Duodenal mucosa (tissue), 2 donors: ENCODE measurements at regions not wholly inside any gene's neighbourhood (a gene's known extent, or its start where the extent isn't known, plus 50 kb on each side); places are given as distances from the start of the nearest gene placed in this dataset.
"Not testable (repeated sequence)": the region's sequence is repeated elsewhere in the genome, so short reads cannot be mapped to it uniquely, and the experiment has no call there.

Source experiments
- H3K27ac ChIP-seq: one replicate; pipeline ENCODE4 v1.7.0; 2013; ENCODE audit warnings: low read depth, low read length
- H3K27me3 ChIP-seq, 2 donors: one replicate each; pipeline ENCODE4 v1.7.0; 2013; ENCODE audit warnings: low read length in 2 of 2, control low read depth in 1 of 2; ENCODE audit not compliant: insufficient read depth in 2 of 2, control insufficient read depth in 1 of 2
- H3K36me3 ChIP-seq, 2 donors: one replicate each; pipeline ENCODE4 v1.7.0; 2013; ENCODE audit warnings: low read length in 2 of 2, control low read depth in 1 of 2; ENCODE audit not compliant: insufficient read depth in 2 of 2, control insufficient read depth in 1 of 2
- H3K4me1 ChIP-seq, 2 donors: one replicate each; pipeline ENCODE4 v1.7.0; 2013; ENCODE audit warnings: low read length in 2 of 2, control low read depth in 1 of 2; ENCODE audit not compliant: insufficient read depth in 2 of 2, control insufficient read depth in 1 of 2
- H3K4me3 ChIP-seq, 2 donors: one replicate each; pipeline ENCODE4 v1.7.0; 2013; ENCODE audit warnings: low read length in 2 of 2, low read depth in 1 of 2
- H3K9ac ChIP-seq, 2 donors: one replicate each; pipeline ENCODE4 v1.7.0; 2013; ENCODE audit warnings: low read length in 2 of 2, low read depth in 1 of 2
- H3K9me3 ChIP-seq, 2 donors: one replicate each; pipeline ENCODE4 v1.7.0; 2013; ENCODE audit warnings: low read length in 2 of 2, control low read depth in 1 of 2; ENCODE audit not compliant: control insufficient read depth in 1 of 2

GRCh38 chr4:34289962-34290361 lies 1954.4 kb downstream of the ARAP2 start:
- H3K4me3 ChIP-seq = no peak overlapping the region
- peaks cover 0 to 2% of the 10 kb centered on the region in 2 donors for H3K9me3 ChIP-seq

DNA sequence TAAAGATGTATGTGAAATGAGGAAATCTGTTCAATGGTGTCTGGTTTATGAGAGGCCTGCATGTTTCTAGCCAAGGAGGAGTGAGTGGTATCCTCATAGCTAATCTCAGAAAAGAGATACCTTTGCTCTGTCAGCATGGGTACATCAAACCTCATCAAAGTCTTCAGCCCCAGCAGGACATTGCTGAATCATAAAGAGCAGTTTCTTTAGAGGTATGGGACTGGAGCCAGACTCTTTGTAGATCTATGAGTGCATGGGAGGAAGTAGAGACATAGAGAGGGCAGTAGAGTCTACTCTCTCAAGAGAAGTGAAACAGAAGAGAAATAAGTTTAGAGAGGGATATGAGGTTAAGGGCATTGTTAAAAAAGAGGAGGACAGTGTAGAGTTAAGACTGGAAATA lies 1950.9 kb downstream of the ARAP2 start:
- Histone ChIP-seq H3K4me1 (no peaks in the 10 kb centered on the region), H3K27me3 (no peaks in the 10 kb centered on the region), H3K27ac (no peak overlapping the region), H3K36me3 (no peaks in the 10 kb centered on the region), H3K9ac (no peak overlapping the region), H3K9me3 (peaks cover 0 to 2% of the 10 kb centered on the region in 2 donors), H3K4me3 (no peak overlapping the region)

More at GRCh38 chr4:34289962-34290361, 1954.4 kb downstream of the ARAP2 start:
- Histone ChIP-seq H3K4me1 (no peaks in the 10 kb centered on the region), H3K36me3 (no peaks in the 10 kb centered on the region), H3K27me3 (no peaks in the 10 kb centered on the region), H3K9ac (no peak overlapping the region), H3K27ac (no peak overlapping the region)

DNA sequence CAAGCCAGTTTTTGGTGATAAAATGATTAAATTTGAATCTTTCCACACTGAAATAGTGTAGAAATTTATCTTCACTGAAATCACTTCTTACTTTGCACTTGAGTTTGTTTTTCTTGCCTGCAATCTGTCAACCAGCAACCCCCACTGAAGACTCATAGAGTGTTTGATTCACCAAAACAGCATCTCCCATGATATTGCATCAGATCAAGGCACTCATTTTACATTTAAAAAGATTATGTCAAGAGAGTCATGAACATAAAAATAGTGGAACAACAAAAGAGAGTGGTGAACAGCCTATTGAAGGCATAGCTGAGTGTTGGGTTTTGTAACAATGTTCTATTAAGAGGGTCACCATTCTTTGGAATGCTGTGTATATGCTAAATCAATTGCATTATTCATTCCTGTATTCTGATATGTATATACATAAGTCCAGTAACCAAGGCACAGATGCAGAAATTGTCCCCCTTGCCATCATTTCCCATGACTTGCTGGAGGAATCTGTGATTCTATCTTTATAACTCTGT lies 1934.9 kb downstream of the ARAP2 start:
- no peak overlapping the region for H3K4me3 ChIP-seq
- H3K9me3 ChIP-seq = peaks cover 0 to 9% of the 10 kb centered on the region in 2 donors
- no peaks in the 10 kb centered on the region for H3K4me1 ChIP-seq
- H3K27me3 ChIP-seq = no peaks in the 10 kb centered on the region
- H3K36me3 ChIP-seq = no peaks in the 10 kb centered on the region
- no peak overlapping the region for H3K27ac ChIP-seq
- H3K9ac ChIP-seq = no peak overlapping the region

GRCh38 chr4:34318773-34319172 lies 1925.5 kb downstream of the ARAP2 start:
- no peak overlapping the region for H3K4me3 ChIP-seq
- H3K36me3 ChIP-seq = no peaks in the 10 kb centered on the region
- peaks cover 0 to 12% of the 10 kb centered on the region in 2 donors for H3K9me3 ChIP-seq
- no peaks in the 10 kb centered on the region for H3K27me3 ChIP-seq
- H3K4me1 ChIP-seq = no peaks in the 10 kb centered on the region
- H3K27ac ChIP-seq = no peak overlapping the region
- no peak overlapping the region for H3K9ac ChIP-seq

- peaks cover 5 to 8% of the 10 kb centered on the region in 2 donors for H3K9me3 ChIP-seq
- H3K27ac ChIP-seq = no peak overlapping the region
- H3K4me3 ChIP-seq = no peak overlapping the region
- H3K36me3 ChIP-seq = no peaks in the 10 kb centered on the region
- no peaks in the 10 kb centered on the region for H3K27me3 ChIP-seq
- no peak overlapping the region for H3K9ac ChIP-seq
- no peaks in the 10 kb centered on the region for H3K4me1 ChIP-seq
Measured at GRCh38 chr4:34323549-34324320, 1920.6 kb downstream of the ARAP2 start.

DNA sequence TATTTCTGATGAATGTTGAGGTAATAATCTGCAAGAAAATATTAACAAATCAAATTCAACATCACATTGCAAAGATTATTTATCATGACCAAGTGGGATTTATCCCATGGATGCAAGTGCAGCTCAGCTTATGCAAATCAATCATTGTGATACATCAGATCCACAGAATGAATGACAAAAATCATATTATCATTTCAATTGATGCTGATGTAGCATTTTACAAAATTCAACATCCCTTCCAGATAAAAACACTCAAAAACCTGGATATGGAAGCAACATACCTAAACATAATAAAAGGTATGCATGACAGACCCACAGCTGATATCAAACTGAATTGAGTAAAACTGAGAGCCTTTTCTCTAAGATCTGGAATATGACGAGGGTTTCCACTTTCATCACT lies 1915.4 kb downstream of the ARAP2 start:
- Histone ChIP-seq H3K36me3 (no peaks in the 10 kb centered on the region), H3K9ac (no peak overlapping the region), H3K27me3 (no peaks in the 10 kb centered on the region), H3K4me1 (no peaks in the 10 kb centered on the region), H3K9me3 (peaks cover 5 to 6% of the 10 kb centered on the region in 2 donors), H3K27ac (no peak overlapping the region), H3K4me3 (no peak overlapping the region)

DNA sequence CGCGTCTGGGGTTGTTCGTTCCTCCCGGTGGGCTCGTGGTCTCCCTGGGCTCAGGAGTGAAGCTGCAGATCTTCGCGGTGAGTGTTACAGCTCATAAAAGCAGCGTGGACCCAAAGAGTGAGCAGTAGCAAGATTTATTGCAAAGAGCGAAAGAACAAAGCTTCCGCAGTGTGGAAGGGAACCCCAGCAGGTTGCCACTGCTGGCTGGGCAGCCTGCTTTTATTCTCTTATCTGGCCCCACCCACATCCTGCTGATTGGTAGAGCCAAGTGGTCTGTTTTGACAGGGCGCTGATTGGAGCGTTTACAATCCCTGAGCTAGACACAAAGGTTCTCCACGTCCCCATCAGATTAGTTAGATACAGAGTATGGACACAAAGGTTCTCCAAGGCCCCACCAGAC lies 1909.2 kb downstream of the ARAP2 start:
- H3K36me3 ChIP-seq, H3K4me1 ChIP-seq, H3K9me3 ChIP-seq, H3K27ac ChIP-seq, H3K27me3 ChIP-seq, H3K4me3 ChIP-seq, H3K9ac ChIP-seq: not testable (repeated sequence)

- H3K4me3 ChIP-seq, H3K36me3 ChIP-seq: not testable (repeated sequence)
Measured at GRCh38 chr4:34335556-34335955, 1908.8 kb downstream of the ARAP2 start.

GRCh38 chr4:34362654-34363053 lies 1881.7 kb downstream of the ARAP2 start:
- Histone ChIP-seq H3K27me3 (no peaks in the 10 kb centered on the region), H3K4me1 (no peaks in the 10 kb centered on the region), H3K9ac (no peak overlapping the region), H3K4me3 (no peak overlapping the region), H3K27ac (no peak overlapping the region), H3K36me3 (no peaks in the 10 kb centered on the region), H3K9me3 (peaks cover 0 to 1% of the 10 kb centered on the region in 2 donors)

More at GRCh38 chr4:34335556-34335955, 1908.8 kb downstream of the ARAP2 start:
- not testable (repeated sequence) for H3K27ac ChIP-seq, H3K4me1 ChIP-seq, H3K9me3 ChIP-seq, H3K9ac ChIP-seq, H3K27me3 ChIP-seq

GRCh38 chr4:34363842-34364241 lies 1880.5 kb downstream of the ARAP2 start:
- H3K27me3 ChIP-seq = no peaks in the 10 kb centered on the region

More at GRCh38 chr4:34363842-34364241, 1880.5 kb downstream of the ARAP2 start:
- no peaks in the 10 kb centered on the region for H3K9me3 ChIP-seq
- H3K27ac ChIP-seq = no peak overlapping the region
- H3K4me3 ChIP-seq = no peak overlapping the region
- no peak overlapping the region for H3K9ac ChIP-seq
- H3K4me1 ChIP-seq = no peaks in the 10 kb centered on the region
- H3K36me3 ChIP-seq = no peaks in the 10 kb centered on the region
